WTC11 (cell line): ENCODE measurements at regions not wholly inside any gene's neighbourhood (a gene's known extent, or its start where the extent isn't known, plus 50 kb on each side); places are given as distances from the start of the nearest gene placed in this dataset.

Experiments
- ATAC-seq: fragments of 200-7000 bp; cut with Tn5 transposase; 2 replicates; pipeline ENCODE4 v1.10.0; 2021; ENCODE audit warnings: mild to moderate bottlenecking, moderate library complexity
- CTCF ChIA-PET: fragments of 300-600 bp; sonication (Branson Sonifier 250); formaldehyde crosslinking; loops from one replicate; lab custom pipeline; 2021; ENCODE audit warnings: antibody characterized with exemption; lab: Charles Lee
- POLR2A ChIA-PET: fragments of 350-600 bp; sonication (Branson Sonifier 250); formaldehyde crosslinking; loops from one replicate; lab custom pipeline; 2021; ENCODE audit warnings: antibody characterized with exemption; lab: Charles Lee
- DNase-seq: peaks from one replicate; pipeline ENCODE4 v3.0.0; 2021; ENCODE audit warnings: low spot score
- H3K27ac Mint-ChIP-seq: 2 replicates; pipeline ENCODE4 v1.8.0; 2021; ENCODE audit warnings: mixed read lengths
- H3K27me3 Mint-ChIP-seq: 2 replicates; pipeline ENCODE4 v1.8.0; 2021; ENCODE audit warnings: low read depth, mild to moderate bottlenecking, moderate library complexity, mixed read lengths
- H3K36me3 Mint-ChIP-seq: 2 replicates; pipeline ENCODE4 v1.8.0; 2021; ENCODE audit warnings: mixed read lengths
- H3K4me1 Mint-ChIP-seq: 2 replicates; pipeline ENCODE4 v1.8.0; 2022; ENCODE audit warnings: mixed read lengths
- H3K4me3 Mint-ChIP-seq: 2 replicates; pipeline ENCODE4 v1.8.0; 2021; ENCODE audit warnings: mild to moderate bottlenecking, moderate library complexity, mixed read lengths
- H3K9me3 Mint-ChIP-seq: 2 replicates; pipeline ENCODE4 v1.8.0; 2021; ENCODE audit warnings: mixed read lengths
- ATF1 ChIP-seq: sonication (generic); formaldehyde crosslinking; IDR thresholded peaks from 2 replicates; pipeline ENCODE4 v1.8.1; 2023; ENCODE audit warnings: mild to moderate bottlenecking, moderate library complexity, missing genetic modification reagents
- CBFB ChIP-seq: sonication (generic); formaldehyde crosslinking; IDR thresholded peaks from 2 replicates; pipeline ENCODE4 v1.8.1; 2022; ENCODE audit warnings: mild to moderate bottlenecking, low read depth, missing genetic modification reagents
- ESRRA ChIP-seq: sonication (generic); formaldehyde crosslinking; IDR thresholded peaks from 2 replicates; pipeline ENCODE4 v1.8.1; 2022; ENCODE audit warnings: mild to moderate bottlenecking, missing genetic modification reagents, borderline replicate concordance
- GRHL2 ChIP-seq: fragments of 250-450 bp; sonication (Bioruptor Pico); IDR thresholded peaks from 2 replicates; pipeline ENCODE4 v1.8.0; 2022; ENCODE audit warnings: mild to moderate bottlenecking, moderate library complexity; ENCODE audit not compliant: insufficient replicate concordance, severe bottlenecking
- GTF2I ChIP-seq: fragments of 250-450 bp; sonication (Bioruptor Pico); conservative IDR thresholded peaks from 2 replicates; pipeline ENCODE4 v1.4.0; 2021; ENCODE audit warnings: mild to moderate bottlenecking
- IRF2 ChIP-seq: sonication (generic); formaldehyde crosslinking; IDR thresholded peaks from 2 replicates; pipeline ENCODE4 v1.8.0; 2022; ENCODE audit warnings: low read depth, missing genetic modification reagents, borderline replicate concordance
- JAZF1 ChIP-seq: fragments of 250-450 bp; sonication (Bioruptor Pico); IDR thresholded peaks from 2 replicates; pipeline ENCODE4 v1.9.0; 2021; ENCODE audit warnings: moderate library complexity, mild to moderate bottlenecking, inconsistent platforms
- NFYB ChIP-seq: sonication (generic); formaldehyde crosslinking; conservative IDR thresholded peaks from 2 replicates; pipeline ENCODE4 v1.8.0; 2022; ENCODE audit warnings: low read depth, missing genetic modification reagents
- NR1H2 ChIP-seq: sonication (generic); formaldehyde crosslinking; IDR thresholded peaks from 2 replicates; pipeline ENCODE4 v1.9.0; 2021; ENCODE audit warnings: mild to moderate bottlenecking, moderate library complexity, missing genetic modification reagents
- NR2C2 ChIP-seq: sonication (generic); formaldehyde crosslinking; IDR thresholded peaks from 2 replicates; pipeline ENCODE4 v1.8.0; 2022; ENCODE audit warnings: mild to moderate bottlenecking, missing genetic modification reagents
- RELA ChIP-seq: sonication (generic); formaldehyde crosslinking; IDR thresholded peaks from 2 replicates; pipeline ENCODE4 v1.8.1; 2022; ENCODE audit warnings: missing genetic modification reagents, mild to moderate bottlenecking, borderline replicate concordance
- SP1 ChIP-seq: sonication (generic); formaldehyde crosslinking; conservative IDR thresholded peaks from 2 replicates; pipeline ENCODE4 v1.8.1; 2022; ENCODE audit warnings: missing genetic modification reagents
- ZNF263 ChIP-seq: sonication (generic); formaldehyde crosslinking; IDR thresholded peaks from 2 replicates; pipeline ENCODE4 v1.8.1; 2022; ENCODE audit warnings: low read depth, mild to moderate bottlenecking, moderate library complexity, missing genetic modification reagents
- ZNF423 ChIP-seq: fragments of 250-450 bp; sonication (Bioruptor Pico); IDR thresholded peaks from 2 replicates; pipeline ENCODE4 v2.1.2; 2022; ENCODE audit warnings: mild to moderate bottlenecking, moderate library complexity
- TF ChIP-seq, protein P1 (sequence below): sonication (generic); formaldehyde crosslinking; IDR thresholded peaks from 2 replicates; pipeline ENCODE4 v1.8.1; 2023; ENCODE audit warnings: mild to moderate bottlenecking, missing genetic modification reagents, moderate library complexity
- TF ChIP-seq, protein P2 (sequence below): fragments of 250-450 bp; sonication (Bioruptor Pico); IDR thresholded peaks from 2 replicates; pipeline ENCODE4 v1.9.0; 2021; ENCODE audit warnings: mild to moderate bottlenecking
- TF ChIP-seq, protein P3 (sequence below): sonication (generic); formaldehyde crosslinking; conservative IDR thresholded peaks from 2 replicates; pipeline ENCODE4 v1.8.1; 2022; ENCODE audit warnings: mild to moderate bottlenecking, missing genetic modification reagents
- TF ChIP-seq, protein P4 (sequence below): sonication (generic); formaldehyde crosslinking; IDR thresholded peaks from 2 replicates; pipeline ENCODE4 v1.8.0; 2023; ENCODE audit warnings: missing genetic modification reagents
- TF ChIP-seq, protein P5 (sequence below): sonication (generic); formaldehyde crosslinking; IDR thresholded peaks from 2 replicates; pipeline ENCODE4 v1.8.1; 2022; ENCODE audit warnings: mild to moderate bottlenecking, missing genetic modification reagents, moderate library complexity, borderline replicate concordance
- TF ChIP-seq, protein P6 (sequence below): sonication (generic); formaldehyde crosslinking; IDR thresholded peaks from 2 replicates; pipeline ENCODE4 v1.8.0; 2023; ENCODE audit warnings: mild to moderate bottlenecking, missing genetic modification reagents
- TF ChIP-seq, protein P7 (sequence below): sonication (generic); formaldehyde crosslinking; IDR thresholded peaks from 2 replicates; pipeline ENCODE4 v1.8.1; 2023; ENCODE audit warnings: mild to moderate bottlenecking, missing genetic modification reagents, moderate library complexity
- TF ChIP-seq, protein P8 (sequence below): sonication (generic); formaldehyde crosslinking; IDR thresholded peaks from 2 replicates; pipeline ENCODE4 v1.8.1; 2023; ENCODE audit warnings: mild to moderate bottlenecking, missing genetic modification reagents

DNA sequence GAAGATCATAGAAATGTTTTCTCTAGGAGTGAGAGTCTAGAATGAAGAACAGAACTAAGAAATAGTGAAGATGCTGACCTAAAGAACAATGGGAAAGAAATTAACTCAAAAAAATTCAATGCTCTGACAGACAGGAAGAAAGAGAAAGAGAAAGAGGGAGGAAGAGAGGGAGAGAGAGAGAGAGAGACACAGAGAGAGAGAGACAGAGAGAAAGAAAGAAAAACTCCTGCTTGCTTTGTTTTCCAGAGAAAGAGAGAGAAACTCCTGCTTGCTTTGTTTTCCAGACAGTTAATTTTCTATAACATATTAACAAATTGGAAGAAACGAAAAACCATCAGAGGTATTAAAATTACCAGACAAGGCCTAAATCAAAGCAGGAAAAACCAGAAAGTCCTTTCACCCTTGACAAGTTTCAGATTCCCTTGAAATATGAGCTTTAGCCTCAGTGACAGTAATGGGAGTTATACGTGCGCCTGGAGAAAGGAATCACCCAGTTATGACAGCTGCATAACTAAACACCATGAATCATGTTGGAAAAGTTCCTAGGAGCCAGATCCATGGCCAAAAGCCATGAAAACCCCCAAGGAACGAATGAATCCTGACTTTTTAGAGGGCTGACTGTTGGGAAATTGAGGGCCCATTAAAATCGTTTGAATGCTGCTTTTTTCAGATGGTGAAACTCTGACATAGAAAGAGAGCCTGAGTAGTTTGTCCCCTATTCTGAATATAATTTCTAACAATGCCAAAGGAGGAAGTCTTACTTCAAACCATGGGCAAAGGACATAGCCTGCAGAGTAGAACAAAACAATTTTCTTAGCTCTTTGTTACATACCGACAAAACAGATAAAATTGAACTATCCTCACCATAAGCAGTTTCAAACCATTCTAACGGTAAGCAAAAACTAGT lies 228.6 kb upstream of the CHST9 start:
- DNase-seq = no peak
- H3K27ac Mint-ChIP-seq = no peak overlapping the region
- no peak for TF ChIP-seq ESRRA (CRISPR knock-in tag)
- TF ChIP-seq, protein P1, sequence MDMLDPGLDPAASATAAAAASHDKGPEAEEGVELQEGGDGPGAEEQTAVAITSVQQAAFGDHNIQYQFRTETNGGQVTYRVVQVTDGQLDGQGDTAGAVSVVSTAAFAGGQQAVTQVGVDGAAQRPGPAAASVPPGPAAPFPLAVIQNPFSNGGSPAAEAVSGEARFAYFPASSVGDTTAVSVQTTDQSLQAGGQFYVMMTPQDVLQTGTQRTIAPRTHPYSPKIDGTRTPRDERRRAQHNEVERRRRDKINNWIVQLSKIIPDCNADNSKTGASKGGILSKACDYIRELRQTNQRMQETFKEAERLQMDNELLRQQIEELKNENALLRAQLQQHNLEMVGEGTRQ = no peak
- TF ChIP-seq, protein P2, sequence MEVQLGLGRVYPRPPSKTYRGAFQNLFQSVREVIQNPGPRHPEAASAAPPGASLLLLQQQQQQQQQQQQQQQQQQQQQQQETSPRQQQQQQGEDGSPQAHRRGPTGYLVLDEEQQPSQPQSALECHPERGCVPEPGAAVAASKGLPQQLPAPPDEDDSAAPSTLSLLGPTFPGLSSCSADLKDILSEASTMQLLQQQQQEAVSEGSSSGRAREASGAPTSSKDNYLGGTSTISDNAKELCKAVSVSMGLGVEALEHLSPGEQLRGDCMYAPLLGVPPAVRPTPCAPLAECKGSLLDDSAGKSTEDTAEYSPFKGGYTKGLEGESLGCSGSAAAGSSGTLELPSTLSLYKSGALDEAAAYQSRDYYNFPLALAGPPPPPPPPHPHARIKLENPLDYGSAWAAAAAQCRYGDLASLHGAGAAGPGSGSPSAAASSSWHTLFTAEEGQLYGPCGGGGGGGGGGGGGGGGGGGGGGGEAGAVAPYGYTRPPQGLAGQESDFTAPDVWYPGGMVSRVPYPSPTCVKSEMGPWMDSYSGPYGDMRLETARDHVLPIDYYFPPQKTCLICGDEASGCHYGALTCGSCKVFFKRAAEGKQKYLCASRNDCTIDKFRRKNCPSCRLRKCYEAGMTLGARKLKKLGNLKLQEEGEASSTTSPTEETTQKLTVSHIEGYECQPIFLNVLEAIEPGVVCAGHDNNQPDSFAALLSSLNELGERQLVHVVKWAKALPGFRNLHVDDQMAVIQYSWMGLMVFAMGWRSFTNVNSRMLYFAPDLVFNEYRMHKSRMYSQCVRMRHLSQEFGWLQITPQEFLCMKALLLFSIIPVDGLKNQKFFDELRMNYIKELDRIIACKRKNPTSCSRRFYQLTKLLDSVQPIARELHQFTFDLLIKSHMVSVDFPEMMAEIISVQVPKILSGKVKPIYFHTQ = no peak
- TF ChIP-seq ZNF423 (CRISPR knock-in tag) = no peak
- TF ChIP-seq, protein P3, sequence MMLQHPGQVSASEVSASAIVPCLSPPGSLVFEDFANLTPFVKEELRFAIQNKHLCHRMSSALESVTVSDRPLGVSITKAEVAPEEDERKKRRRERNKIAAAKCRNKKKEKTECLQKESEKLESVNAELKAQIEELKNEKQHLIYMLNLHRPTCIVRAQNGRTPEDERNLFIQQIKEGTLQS (CRISPR knock-in tag) = no peak
- no peak for TF ChIP-seq GTF2I (CRISPR knock-in tag)
- TF ChIP-seq, protein P4, sequence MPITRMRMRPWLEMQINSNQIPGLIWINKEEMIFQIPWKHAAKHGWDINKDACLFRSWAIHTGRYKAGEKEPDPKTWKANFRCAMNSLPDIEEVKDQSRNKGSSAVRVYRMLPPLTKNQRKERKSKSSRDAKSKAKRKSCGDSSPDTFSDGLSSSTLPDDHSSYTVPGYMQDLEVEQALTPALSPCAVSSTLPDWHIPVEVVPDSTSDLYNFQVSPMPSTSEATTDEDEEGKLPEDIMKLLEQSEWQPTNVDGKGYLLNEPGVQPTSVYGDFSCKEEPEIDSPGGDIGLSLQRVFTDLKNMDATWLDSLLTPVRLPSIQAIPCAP (CRISPR knock-in tag) = no peak
- TF ChIP-seq, protein P5, sequence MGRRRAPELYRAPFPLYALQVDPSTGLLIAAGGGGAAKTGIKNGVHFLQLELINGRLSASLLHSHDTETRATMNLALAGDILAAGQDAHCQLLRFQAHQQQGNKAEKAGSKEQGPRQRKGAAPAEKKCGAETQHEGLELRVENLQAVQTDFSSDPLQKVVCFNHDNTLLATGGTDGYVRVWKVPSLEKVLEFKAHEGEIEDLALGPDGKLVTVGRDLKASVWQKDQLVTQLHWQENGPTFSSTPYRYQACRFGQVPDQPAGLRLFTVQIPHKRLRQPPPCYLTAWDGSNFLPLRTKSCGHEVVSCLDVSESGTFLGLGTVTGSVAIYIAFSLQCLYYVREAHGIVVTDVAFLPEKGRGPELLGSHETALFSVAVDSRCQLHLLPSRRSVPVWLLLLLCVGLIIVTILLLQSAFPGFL = no peak
- TF ChIP-seq, protein P6, sequence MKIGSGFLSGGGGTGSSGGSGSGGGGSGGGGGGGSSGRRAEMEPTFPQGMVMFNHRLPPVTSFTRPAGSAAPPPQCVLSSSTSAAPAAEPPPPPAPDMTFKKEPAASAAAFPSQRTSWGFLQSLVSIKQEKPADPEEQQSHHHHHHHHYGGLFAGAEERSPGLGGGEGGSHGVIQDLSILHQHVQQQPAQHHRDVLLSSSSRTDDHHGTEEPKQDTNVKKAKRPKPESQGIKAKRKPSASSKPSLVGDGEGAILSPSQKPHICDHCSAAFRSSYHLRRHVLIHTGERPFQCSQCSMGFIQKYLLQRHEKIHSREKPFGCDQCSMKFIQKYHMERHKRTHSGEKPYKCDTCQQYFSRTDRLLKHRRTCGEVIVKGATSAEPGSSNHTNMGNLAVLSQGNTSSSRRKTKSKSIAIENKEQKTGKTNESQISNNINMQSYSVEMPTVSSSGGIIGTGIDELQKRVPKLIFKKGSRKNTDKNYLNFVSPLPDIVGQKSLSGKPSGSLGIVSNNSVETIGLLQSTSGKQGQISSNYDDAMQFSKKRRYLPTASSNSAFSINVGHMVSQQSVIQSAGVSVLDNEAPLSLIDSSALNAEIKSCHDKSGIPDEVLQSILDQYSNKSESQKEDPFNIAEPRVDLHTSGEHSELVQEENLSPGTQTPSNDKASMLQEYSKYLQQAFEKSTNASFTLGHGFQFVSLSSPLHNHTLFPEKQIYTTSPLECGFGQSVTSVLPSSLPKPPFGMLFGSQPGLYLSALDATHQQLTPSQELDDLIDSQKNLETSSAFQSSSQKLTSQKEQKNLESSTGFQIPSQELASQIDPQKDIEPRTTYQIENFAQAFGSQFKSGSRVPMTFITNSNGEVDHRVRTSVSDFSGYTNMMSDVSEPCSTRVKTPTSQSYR = no peak
- TF ChIP-seq RELA (CRISPR knock-in tag) = no peak
- TF ChIP-seq CBFB (CRISPR knock-in tag) = no peak
- no peak for TF ChIP-seq IRF2
- TF ChIP-seq JAZF1 = no peak
- TF ChIP-seq GRHL2 (CRISPR knock-in tag) = no peak
- ATAC-seq = no peak
- H3K4me3 Mint-ChIP-seq = no peak overlapping the region
- H3K9me3 Mint-ChIP-seq = peaks cover 4% of the 10 kb centered on the region; the same call in 1 of the 2 replicates
- ChIA-PET POLR2A (interaction anchor here (1.1 kb wide), 1 partner anchor 9 kb away, joined by 4 read pairs; no protein-coding TSS in a partner anchor), CTCF (interaction anchor here (0.7 to 1.6 kb wide), 2 partner anchors 9 to 14 kb away, joined by 3 to 4 read pairs; no protein-coding TSS in a partner anchor)
- peaks cover 23% of the 10 kb centered on the region for H3K4me1 Mint-ChIP-seq
- no peaks in the 10 kb centered on the region; the same call in 1 of the 2 replicates for H3K27me3 Mint-ChIP-seq
- H3K36me3 Mint-ChIP-seq = no peaks in the 10 kb centered on the region

DNA sequence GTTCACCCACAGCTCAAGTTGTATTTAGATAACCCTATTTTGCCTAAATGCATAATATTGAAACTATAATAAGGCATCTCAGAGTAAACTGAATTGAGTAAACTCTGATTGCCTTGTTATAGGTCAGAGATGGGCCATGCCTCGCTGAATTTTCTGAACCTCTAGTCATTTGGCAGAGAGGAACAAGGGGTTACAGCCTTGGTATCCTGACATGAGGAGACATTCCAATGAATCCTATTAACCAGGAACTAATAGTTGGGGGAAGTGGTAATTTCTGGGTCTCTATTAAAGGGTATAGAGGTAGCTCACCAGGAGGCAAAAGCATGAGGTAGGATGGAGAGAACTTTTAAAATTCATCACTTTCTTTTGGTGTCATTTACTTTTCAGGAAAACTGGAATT lies 227.4 kb upstream of the CHST9 start:
- POLR2A ChIA-PET = no interaction called here
- H3K27ac Mint-ChIP-seq = 0 out of 2 replicates have a peak overlapping the region, but pooled peaks have one; percentile 3
- CTCF ChIA-PET = no interaction called here
- H3K27me3 Mint-ChIP-seq = no peaks in the 10 kb centered on the region; the same call in 1 of the 2 replicates
- DNase-seq (no peak), ATAC-seq (no peak)
- no peak overlapping the region for H3K4me3 Mint-ChIP-seq
- peaks cover 4% of the 10 kb centered on the region; the same call in 1 of the 2 replicates for H3K9me3 Mint-ChIP-seq
- H3K36me3 Mint-ChIP-seq = no peaks in the 10 kb centered on the region
- H3K4me1 Mint-ChIP-seq = peaks cover 28% of the 10 kb centered on the region
- TF ChIP-seq ATF1 (CRISPR knock-in tag) (no peak), SP1 (CRISPR knock-in tag) (no peak), NR2C2 (CRISPR knock-in tag) (no peak), NR1H2 (CRISPR knock-in tag) (no peak), NFYB (no peak), ZNF263 (CRISPR knock-in tag) (no peak)
- TF ChIP-seq, protein P7, sequence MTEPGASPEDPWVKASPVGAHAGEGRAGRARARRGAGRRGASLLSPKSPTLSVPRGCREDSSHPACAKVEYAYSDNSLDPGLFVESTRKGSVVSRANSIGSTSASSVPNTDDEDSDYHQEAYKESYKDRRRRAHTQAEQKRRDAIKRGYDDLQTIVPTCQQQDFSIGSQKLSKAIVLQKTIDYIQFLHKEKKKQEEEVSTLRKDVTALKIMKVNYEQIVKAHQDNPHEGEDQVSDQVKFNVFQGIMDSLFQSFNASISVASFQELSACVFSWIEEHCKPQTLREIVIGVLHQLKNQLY = no peak
- TF ChIP-seq, protein P8, sequence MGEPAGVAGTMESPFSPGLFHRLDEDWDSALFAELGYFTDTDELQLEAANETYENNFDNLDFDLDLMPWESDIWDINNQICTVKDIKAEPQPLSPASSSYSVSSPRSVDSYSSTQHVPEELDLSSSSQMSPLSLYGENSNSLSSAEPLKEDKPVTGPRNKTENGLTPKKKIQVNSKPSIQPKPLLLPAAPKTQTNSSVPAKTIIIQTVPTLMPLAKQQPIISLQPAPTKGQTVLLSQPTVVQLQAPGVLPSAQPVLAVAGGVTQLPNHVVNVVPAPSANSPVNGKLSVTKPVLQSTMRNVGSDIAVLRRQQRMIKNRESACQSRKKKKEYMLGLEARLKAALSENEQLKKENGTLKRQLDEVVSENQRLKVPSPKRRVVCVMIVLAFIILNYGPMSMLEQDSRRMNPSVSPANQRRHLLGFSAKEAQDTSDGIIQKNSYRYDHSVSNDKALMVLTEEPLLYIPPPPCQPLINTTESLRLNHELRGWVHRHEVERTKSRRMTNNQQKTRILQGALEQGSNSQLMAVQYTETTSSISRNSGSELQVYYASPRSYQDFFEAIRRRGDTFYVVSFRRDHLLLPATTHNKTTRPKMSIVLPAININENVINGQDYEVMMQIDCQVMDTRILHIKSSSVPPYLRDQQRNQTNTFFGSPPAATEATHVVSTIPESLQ (CRISPR knock-in tag) = no peak
